Sigmoid colon (tissue), 4 donors: ENCODE measurements at regions not wholly inside any gene's neighbourhood (a gene's known extent, or its start where the extent isn't known, plus 50 kb on each side); places are given as distances from the start of the nearest gene placed in this dataset.

Experiments
- CTCF ChIP-seq, 4 experiments: fragments of 450-650 bp in 3 of 4; fragments of 200-600 bp in 1 of 4; IDR thresholded peaks; one replicate each; pipeline ENCODE4 v1.5.1; 2016 to 2019; ENCODE audit warnings: antibody characterized with exemption in 4 of 4, mild to moderate bottlenecking in 3 of 4, moderate library complexity in 2 of 4
- EP300 ChIP-seq, 4 donors: sonication (generic); formaldehyde crosslinking; IDR thresholded peaks; one replicate each; pipeline ENCODE4 v1.6.1; 2017; ENCODE audit warnings: antibody characterized with exemption in 4 of 4
- POLR2A ChIP-seq, 2 donors: fragments of 450-650 bp; IDR thresholded peaks; one replicate each; pipeline ENCODE4 v1.6.1; 2016; ENCODE audit warnings: antibody characterized with exemption in 2 of 2, mild to moderate bottlenecking in 2 of 2, moderate library complexity in 2 of 2

- TF ChIP-seq CTCF (IDR thresholded peaks at IDR 0.05) = no peak
- no peak for TF ChIP-seq POLR2A (IDR thresholded peaks at IDR 0.05)
- no peak for TF ChIP-seq EP300 (IDR thresholded peaks at IDR 0.05)
Measured at GRCh38 chr17:22496450-22496849, 804.1 kb downstream of the KCNJ18 start.
